Stromal cell of bone marrow (primary cell): ENCODE measurements at regions not wholly inside any gene's neighbourhood (a gene's known extent, or its start where the extent isn't known, plus 50 kb on each side); places are given as distances from the start of the nearest gene placed in this dataset.

Experiments
- DNase-seq: peaks from one replicate; pipeline ENCODE4 v3.0.0-alpha.2; 2012; ENCODE audit warnings: low read depth

DNA sequence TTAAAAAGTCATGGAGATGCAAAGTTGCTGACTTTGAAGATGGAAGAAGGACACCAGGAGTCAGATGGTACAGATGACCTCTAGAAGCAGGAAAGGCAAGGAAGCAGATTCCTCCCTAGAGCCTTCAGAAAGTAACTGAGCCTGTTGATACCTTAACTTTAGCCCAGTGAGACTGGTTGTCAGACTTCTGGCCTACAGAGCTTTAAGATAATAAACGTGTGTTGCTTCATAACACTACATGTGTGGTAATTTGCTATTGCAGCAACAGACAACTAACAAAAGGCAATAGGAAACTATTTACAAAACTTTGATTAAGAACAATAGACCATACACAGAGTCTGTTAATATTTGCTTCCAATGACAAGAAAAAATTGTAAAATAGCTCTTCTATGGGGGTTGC, 102.0 kb upstream of the USP38 start:
- no peak for DNase-seq

DNA sequence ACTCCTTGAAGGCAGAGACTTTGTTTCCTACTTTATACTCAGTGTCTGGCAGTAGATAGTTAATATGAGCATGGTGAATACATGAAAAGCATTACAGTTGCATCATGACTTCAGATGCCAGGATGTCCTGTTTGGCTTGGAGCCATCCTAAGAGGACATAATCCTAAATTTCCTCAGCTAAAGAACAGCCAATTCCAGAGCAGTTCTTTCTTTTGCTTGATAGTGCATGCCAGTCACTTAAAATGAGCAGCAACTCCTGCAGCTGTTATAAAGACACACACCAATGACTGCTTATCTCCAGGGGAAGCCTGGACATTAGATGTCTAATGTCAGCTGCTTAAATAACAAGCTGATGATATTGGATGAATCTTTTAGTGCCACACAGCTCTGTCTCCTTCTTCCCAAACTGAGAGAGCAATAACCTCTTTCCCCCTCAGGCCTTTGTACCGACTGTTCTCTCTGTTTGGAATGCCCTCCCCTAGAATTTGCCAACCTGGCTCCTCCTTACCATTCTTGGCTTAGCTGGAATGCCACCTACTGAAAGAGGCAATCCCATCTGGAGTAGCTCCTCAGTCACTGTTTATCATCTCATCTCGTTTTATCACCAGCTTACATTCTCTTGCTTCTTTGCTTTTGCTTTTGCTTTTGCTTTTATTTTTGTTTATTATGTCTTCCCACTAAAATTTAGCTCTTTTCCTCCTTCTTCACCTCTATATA, 100.8 kb upstream of the USP38 start:
- no peak for DNase-seq

DNA sequence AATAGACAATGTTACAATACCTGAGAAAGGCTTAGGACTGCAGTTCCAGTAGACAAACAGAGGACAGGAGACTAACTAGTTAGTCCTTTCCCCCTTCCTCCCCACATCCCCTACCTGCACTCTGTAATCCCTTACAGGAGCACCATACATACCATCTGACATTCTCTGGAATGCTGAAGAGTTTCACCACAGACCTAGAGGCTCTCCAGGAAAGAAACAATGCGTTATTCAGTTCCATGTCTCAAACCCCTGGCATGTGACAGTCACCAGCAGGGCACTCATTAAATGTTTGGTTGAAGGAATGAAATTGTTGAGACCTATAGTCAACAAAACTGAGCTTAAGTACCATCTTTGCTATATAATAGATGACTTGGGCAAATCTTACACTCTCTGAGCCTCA, 100.2 kb upstream of the USP38 start:
- no peak for DNase-seq

DNA sequence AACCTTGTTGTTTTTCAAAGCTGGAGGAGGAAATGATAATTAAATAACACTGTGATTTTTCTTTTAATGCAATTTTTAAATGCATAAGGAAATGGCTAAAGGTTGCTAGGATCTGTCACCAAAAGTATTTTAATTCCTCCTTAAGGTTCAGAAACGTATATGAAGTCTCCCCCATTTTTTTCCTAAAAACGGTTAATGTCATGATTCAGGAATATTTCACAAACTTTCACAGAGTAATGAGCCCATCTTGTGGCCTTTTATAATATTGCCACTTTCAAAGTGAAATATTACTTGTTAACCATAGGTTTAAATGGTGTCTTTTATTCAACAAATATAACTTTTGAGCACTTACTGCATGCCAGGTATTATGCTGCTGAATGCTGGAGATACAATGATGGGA, 99.5 kb upstream of the USP38 start:
- no peak for DNase-seq

DNA sequence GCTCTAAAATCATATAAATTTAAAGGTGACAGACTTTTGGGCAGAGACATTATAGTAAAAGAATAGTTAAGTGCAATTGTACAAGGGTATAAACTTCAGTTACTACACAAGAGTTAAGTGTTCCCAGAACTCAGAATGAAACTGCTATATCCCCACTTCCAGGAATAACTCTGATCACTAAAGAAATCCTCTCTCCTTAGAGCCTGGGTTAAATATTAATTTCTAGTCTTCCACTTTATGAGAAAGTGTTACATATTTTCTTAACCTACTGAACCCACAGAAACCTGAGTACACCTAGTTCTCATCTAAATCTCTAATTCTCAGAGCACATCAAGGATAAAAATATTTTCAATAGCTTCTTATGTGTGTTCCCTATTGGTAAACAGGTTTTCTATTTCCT, 99.1 kb upstream of the USP38 start:
- DNase-seq = no peak

DNA sequence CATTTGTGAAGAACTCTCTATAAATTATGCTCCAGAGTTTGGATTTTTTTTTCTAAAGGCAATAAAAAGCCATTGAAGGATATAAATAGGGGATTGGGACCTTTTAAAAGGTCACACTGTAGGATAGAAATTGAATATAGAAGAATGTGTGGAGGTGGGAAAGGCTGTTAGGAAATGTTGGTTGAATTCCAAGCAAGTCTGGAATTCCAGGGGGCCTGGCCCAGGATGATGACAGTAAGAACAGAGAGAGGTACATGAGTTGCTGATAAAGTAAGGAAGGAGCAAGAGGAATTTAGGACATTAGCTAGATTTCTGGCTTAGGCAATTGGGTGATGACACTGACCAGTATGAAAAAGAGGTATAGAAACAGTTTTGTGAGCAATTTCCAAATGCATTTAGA, 95.4 kb upstream of the USP38 start:
- DNase-seq = no peak

DNA sequence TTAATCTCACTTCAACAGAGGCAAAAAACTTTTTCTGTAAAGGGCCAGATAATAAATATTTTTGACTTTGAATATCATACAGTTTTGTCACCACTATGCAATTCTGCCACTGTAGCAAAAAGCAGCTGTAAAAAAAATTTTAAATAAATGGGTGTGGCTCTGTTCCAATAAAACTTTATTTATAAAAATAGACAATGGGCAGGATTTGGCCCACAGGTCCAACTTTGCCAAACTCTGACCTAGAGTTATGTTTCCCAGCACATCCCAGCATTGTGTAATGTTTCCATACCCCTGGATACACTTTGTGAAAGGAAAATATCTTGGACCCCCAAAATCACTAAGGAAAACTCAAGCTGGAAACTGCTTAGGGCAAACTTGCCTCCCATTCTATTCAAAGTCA, 94.9 kb upstream of the USP38 start:
- no peak for DNase-seq

DNA sequence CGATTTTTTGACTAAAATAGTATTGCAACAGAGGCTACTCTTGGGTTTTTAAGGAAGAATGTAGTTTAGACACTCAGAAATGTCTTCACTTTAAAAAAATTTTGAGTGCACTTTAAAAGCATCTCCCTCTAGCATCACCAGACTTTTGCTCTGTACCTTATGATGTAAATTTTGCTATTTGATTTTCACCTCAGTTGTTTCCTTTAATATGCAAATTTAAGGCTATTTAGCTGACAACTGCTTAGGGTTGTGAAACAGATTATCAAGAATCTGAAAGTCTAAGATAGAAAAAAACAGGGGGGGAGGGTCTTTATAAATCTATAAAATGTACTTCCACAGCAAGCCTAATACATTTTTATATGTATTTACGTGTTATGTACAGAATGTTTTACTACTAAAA, 92.9 kb upstream of the USP38 start:
- DNase-seq = no peak

DNA sequence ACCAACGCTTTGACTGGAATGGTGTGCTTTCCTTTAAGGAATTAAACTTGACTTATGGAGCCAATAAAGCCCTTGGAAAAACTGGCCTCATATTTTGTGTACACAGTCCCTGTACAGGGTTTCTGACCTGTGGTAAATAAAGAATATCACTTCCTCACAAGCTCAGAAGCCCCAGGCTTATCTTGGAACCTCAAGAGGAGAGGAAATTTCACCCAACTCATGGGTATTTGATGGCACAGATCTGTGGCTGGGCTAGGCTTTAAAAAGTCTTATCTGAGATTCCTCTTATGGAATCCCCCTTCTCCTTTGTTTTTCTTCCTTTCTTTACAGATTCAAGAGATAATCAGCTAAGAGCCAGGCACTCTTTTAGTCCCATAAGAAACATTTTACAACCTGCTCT, 89.3 kb upstream of the USP38 start:
- DNase-seq = no peak

DNA sequence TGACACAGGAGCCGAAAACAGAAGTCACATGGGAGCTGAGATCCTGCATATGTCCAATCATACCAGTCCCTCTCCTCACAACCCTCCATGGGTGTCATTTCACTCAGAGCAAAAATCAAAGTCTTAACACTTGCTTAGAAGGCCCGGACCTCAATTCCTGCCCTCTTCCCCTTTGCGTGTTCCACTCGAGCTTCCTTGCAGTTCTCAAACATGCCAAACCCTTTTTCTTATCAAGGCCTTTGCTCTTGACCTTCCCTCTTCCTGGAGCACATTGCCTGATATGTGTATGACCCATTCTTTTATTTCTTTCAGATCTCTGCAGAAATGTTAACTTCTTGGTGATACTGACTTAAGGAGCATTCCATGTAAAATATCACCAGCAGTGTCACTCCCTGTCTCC, 87.0 kb upstream of the USP38 start:
- no peak for DNase-seq

DNA sequence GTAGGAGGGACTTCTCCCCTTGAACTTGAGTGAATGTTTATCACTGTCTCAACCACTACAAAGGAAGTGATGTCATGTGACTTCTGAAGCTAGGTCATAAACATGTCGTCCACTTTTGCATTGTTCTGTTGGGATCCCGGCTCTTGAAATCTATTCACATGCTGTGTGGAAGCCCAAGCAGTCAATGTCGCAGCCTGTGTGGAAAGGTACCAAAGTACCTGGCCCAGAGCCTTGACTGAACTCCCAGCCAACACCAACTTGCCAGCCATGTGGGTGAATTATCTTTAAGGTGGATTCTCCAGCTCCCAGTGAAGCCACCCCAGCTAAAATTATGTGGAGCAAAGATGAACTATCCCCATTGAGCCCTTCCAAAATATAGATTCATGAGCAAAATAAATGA, 85.0 kb upstream of the USP38 start:
- DNase-seq = no peak

DNA sequence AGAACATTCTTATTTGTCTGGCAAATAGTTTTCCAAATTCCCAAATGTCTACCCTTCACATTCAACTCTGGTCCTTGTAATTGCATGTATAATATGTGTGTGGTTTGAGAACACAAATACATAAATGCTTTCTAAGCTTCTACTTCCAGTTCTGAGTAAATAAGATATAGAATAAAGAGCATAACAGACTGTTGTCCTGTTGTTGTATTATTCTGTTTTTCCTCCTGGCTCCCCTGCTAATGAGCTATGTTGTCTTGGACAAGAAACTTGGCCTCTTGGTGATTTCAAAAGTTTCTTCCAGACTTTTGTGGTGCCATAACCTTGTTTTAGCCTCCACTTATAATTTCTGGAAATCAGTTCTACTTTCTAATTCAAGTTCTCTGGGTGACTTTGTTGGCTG, 75.3 kb upstream of the USP38 start:
- DNase-seq = no peak

DNA sequence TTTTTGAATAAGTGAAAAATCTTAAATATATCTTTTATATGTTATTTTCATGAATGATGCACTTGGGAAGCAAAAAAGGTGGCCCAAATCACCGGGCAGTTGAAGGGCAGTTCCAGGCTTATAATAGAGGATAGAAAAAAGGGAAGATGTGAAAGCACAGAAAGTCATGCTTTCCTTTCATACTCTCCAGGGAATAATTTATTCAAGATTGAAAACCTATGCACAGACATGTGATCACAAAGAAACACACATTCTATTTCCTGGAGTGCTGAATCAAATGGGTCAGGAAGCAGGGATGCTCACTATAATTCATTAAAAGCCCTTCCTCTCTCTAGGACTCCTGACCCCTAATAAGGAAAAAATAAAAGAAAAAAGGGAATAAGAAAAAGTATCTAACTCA, 66.1 kb upstream of the USP38 start:
- DNase-seq = no peak

DNA sequence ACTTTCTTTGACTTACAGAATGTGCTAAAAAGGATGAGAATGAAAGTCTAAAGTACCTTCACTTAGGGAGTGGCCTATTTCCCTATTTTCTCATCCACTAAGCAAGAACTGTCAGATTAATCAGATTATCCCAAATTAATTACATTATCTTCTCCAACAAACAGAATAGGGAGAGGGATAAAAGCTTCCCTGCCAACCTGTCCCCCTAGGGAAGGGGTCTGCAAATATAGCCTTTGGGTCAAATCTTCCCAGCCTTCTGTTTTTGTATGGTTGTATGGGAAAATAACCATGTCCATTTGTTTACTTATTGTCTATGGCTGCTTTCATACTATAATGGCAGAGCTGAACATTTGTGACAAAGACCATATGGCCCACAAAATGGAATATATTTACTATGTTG, 57.1 kb upstream of the USP38 start:
- DNase-seq = no peak

DNA sequence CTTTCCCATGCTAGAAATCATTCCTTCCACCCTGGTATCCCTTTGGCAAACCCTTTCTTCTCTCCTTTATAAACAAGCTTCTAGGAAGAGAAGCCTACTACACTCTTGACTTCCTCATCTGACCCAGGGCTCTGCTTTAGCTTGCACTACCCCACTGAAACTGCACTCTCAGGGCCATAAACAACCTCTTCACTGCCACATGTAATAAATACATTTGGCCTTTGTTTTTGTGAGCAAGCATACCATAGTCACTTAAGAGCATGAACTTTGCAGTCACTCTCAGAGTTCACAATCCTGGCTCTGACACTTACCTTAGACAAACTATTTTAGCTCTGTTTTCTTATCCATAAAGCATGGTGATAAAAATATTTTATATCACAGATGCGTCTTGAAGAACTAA, 50.7 kb upstream of the USP38 start:
- no peak for DNase-seq
